ENCODE measurements at regions not wholly inside any gene's neighbourhood (a gene's known extent, or its start where the extent isn't known, plus 50 kb on each side); places are given as distances from the start of the nearest gene placed in this dataset.

DNA sequence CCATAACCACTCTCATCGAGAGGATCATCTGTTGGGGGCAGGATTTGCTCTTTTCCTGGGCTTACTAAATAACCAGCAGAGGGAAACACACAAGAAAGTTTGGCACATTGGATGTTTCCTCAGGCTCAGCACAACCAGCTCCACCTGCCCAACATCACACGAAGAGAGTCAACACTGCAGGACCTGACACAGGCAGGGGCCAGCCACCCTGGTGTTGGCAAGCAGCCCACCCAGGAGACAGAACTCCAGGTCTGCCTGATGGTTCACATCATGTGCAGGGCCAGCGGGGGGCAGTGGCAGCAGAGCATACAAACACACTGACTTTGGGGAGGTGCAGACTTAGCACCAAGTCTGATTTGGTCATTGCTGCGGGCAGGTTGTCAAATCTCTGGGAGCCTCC is 182.3 kb upstream of the GALNT2 start:
- no peaks in the 10 kb centered on the region for H3K9me3 ChIP-seq (ENCODE audit: control insufficient read depth in 2 of 2, insufficient read depth in 1 of 2, low read depth in 1 of 2, low read length in 1 of 2)
- H3K27me3 ChIP-seq (ENCODE audit: control insufficient read depth in 1 of 2, insufficient read depth in 2 of 2, low read length in 2 of 2): no peaks in the 10 kb centered on the region
- H3K4me3 ChIP-seq (ENCODE audit: low read depth in 1 of 2, low read length in 2 of 2): no peak overlapping the region
- H3K36me3 ChIP-seq (ENCODE audit: control insufficient read depth in 2 of 2, insufficient read depth in 2 of 2, low read length in 1 of 2): no peaks in the 10 kb centered on the region
- H3K4me1 ChIP-seq (ENCODE audit: control insufficient read depth in 2 of 2, insufficient read depth in 2 of 2, low read length in 1 of 2): peaks cover 2 to 5% of the 10 kb centered on the region in 2 donors
- no peak overlapping the region for H3K27ac ChIP-seq (ENCODE audit: low read depth in 2 of 2, low read length in 1 of 2)
- 64 to 72% methylated on average over 4 of the region's 4 CpGs for WGBS, 2 donors

GRCh38 chr1:229885568-229886495 is 181.2 kb upstream of the GALNT2 start:
- WGBS, 2 donors: 88 to 89% methylated on average over 12 of the region's 12 CpGs
- no peak overlapping the region for H3K4me3 ChIP-seq (ENCODE audit: low read depth in 1 of 2, low read length in 2 of 2)
- H3K27me3 ChIP-seq (ENCODE audit: control insufficient read depth in 1 of 2, insufficient read depth in 2 of 2, low read length in 2 of 2): no peaks in the 10 kb centered on the region
- no peaks in the 10 kb centered on the region for H3K9me3 ChIP-seq (ENCODE audit: control insufficient read depth in 2 of 2, insufficient read depth in 1 of 2, low read depth in 1 of 2, low read length in 1 of 2)
- no peaks in the 10 kb centered on the region for H3K36me3 ChIP-seq (ENCODE audit: control insufficient read depth in 2 of 2, insufficient read depth in 2 of 2, low read length in 1 of 2)
- H3K4me1 ChIP-seq (ENCODE audit: control insufficient read depth in 2 of 2, insufficient read depth in 2 of 2, low read length in 1 of 2): peaks cover 0 to 5% of the 10 kb centered on the region in 2 donors
- no peak overlapping the region for H3K27ac ChIP-seq (ENCODE audit: low read depth in 2 of 2, low read length in 1 of 2)

DNA sequence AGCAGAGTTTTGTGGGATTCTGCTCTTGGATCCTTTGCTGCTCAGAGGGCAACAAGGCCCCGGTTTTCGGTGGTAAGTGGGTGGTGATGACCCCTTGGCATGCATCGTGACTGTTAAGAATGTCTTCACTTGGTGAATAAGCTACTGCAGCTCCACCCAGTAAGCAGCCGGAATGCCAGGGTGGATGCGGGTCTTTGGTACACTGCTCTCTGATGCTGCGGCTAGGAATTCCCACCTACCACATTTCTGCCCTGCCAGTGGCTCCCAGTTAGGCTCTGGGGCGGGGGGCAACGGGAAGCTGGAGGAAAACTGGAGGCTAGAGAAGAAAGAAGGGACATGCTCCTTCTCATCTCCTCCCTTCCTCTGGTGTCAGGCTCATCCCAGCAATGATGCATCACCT is 180.4 kb upstream of the GALNT2 start:
- H3K9me3 ChIP-seq (ENCODE audit: control insufficient read depth in 2 of 2, insufficient read depth in 1 of 2, low read depth in 1 of 2, low read length in 1 of 2): no peaks in the 10 kb centered on the region
- H3K27ac ChIP-seq (ENCODE audit: low read depth in 2 of 2, low read length in 1 of 2): no peak overlapping the region
- no peaks in the 10 kb centered on the region for H3K27me3 ChIP-seq (ENCODE audit: control insufficient read depth in 1 of 2, insufficient read depth in 2 of 2, low read length in 2 of 2)
- 89% methylated on average over 8 of the region's 8 CpGs for WGBS, 2 donors
- peaks cover 0 to 5% of the 10 kb centered on the region in 2 donors for H3K4me1 ChIP-seq (ENCODE audit: control insufficient read depth in 2 of 2, insufficient read depth in 2 of 2, low read length in 1 of 2)
- no peak overlapping the region for H3K4me3 ChIP-seq (ENCODE audit: low read depth in 1 of 2, low read length in 2 of 2)
- no peaks in the 10 kb centered on the region for H3K36me3 ChIP-seq (ENCODE audit: control insufficient read depth in 2 of 2, insufficient read depth in 2 of 2, low read length in 1 of 2)

DNA sequence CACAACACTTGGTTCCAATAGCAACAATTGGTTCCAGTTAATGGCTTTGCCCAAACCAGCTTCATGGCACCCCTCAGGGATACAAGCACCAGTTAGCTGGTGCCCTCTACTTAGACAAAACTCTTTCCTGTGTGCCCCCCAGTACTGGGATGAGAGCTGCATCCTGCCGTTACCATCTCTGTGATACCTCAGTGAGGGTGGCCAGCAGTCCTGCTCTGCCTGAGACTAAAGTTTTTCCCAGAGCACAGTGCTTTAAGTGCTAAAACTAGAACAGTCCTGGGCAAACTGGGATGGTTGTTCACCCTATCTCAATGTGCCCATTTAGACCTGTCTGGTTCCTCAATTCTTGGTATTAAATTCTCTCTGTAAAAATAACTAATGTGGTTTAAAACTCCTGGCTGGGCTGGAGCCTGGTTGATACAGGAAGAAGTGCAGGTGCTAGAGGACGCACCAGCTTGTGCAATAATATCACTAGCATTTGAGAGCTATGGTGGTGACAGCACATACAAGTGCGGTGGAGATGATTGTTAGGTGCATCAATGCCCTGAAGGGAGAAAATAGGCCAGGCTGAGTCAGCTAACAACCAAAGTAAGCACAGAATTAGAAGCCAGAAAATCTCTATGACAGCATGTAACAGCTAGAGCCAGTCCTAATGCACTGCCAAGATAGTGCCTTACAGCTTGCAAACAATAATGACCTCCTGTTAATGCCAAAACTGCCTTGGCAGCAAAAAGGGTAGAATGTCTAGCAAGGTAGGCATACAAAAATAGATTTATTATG is 179.8 kb upstream of the GALNT2 start:
- Histone ChIP-seq H3K4me3 (ENCODE audit: low read depth in 1 of 2, low read length in 2 of 2) (no peak overlapping the region), H3K27me3 (ENCODE audit: control insufficient read depth in 1 of 2, insufficient read depth in 2 of 2, low read length in 2 of 2) (no peaks in the 10 kb centered on the region), H3K36me3 (ENCODE audit: control insufficient read depth in 2 of 2, insufficient read depth in 2 of 2, low read length in 1 of 2) (no peaks in the 10 kb centered on the region), H3K4me1 (ENCODE audit: control insufficient read depth in 2 of 2, insufficient read depth in 2 of 2, low read length in 1 of 2) (peaks cover 0 to 5% of the 10 kb centered on the region in 2 donors), H3K27ac (ENCODE audit: low read depth in 2 of 2, low read length in 1 of 2) (peak overlapping the region in 1 of 2 donors; percentile 23), H3K9me3 (ENCODE audit: control insufficient read depth in 2 of 2, insufficient read depth in 1 of 2, low read depth in 1 of 2, low read length in 1 of 2) (no peaks in the 10 kb centered on the region)
- 61 to 69% methylated on average over 3 of the region's 3 CpGs for WGBS, 2 donors

DNA sequence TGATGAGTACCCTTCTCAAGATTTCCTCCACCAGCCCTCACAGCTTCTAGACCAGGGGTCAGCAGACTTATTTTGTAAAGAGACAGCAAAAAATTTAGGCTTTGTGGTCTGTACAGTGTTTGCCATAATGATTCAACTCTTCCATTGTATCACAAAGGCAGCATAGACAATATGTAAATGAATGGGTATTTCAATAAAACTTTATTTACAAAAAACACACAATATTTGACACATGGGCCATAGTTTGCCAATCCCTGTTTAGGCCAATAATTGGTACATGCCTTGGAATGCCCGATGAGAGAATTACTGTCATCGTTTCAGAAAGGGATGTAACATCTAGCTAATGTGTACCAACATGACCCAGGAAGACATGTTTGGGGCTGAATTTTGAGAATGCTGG is 178.9 kb upstream of the GALNT2 start:
- WGBS, 2 donors: 70 to 83% methylated on average over 2 of the region's 2 CpGs
- Histone ChIP-seq H3K9me3 (ENCODE audit: control insufficient read depth in 2 of 2, insufficient read depth in 1 of 2, low read depth in 1 of 2, low read length in 1 of 2) (no peaks in the 10 kb centered on the region), H3K36me3 (ENCODE audit: control insufficient read depth in 2 of 2, insufficient read depth in 2 of 2, low read length in 1 of 2) (no peaks in the 10 kb centered on the region)

DNA sequence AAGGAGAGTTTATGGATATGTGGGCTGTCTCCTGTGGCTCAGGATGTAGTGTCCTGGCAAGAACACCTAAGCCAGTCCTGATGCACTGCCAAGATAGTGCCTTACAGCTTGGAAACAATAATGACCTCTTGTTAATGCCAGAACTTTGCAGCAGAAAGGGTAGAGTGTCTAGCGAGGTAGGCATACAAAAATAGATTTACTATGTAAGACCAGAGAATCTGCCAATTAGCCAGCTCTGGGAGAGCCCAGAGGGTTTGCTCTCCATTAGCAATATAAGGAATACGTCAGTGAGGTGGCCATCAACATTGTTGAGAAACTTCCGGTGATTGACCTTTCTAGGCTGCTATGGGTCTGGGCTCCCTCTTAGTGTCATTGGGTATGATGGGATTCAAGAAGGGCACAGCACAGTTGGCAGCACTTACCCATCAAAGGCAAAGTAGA is 178.5 kb upstream of the GALNT2 start:
- 71 to 78% methylated on average over 3 of the region's 3 CpGs for WGBS, 2 donors

More for the DNA sequence above, 178.9 kb upstream of the GALNT2 start:
- no peaks in the 10 kb centered on the region for H3K27me3 ChIP-seq (ENCODE audit: control insufficient read depth in 1 of 2, insufficient read depth in 2 of 2, low read length in 2 of 2)
- no peak overlapping the region for H3K4me3 ChIP-seq (ENCODE audit: low read depth in 1 of 2, low read length in 2 of 2)
- peak overlapping the region in 1 of 2 donors; percentile 16 for H3K27ac ChIP-seq (ENCODE audit: low read depth in 2 of 2, low read length in 1 of 2)
- H3K4me1 ChIP-seq (ENCODE audit: control insufficient read depth in 2 of 2, insufficient read depth in 2 of 2, low read length in 1 of 2): peaks cover 0 to 5% of the 10 kb centered on the region in 2 donors

GRCh38 chr1:229889031-229889517 is 178.0 kb upstream of the GALNT2 start:
- Histone ChIP-seq H3K36me3 (ENCODE audit: control insufficient read depth in 2 of 2, insufficient read depth in 2 of 2, low read length in 1 of 2) (no peaks in the 10 kb centered on the region), H3K4me3 (ENCODE audit: low read depth in 1 of 2, low read length in 2 of 2) (no peak overlapping the region), H3K27me3 (ENCODE audit: control insufficient read depth in 1 of 2, insufficient read depth in 2 of 2, low read length in 2 of 2) (no peaks in the 10 kb centered on the region), H3K4me1 (ENCODE audit: control insufficient read depth in 2 of 2, insufficient read depth in 2 of 2, low read length in 1 of 2) (peaks cover 0 to 5% of the 10 kb centered on the region in 2 donors), H3K27ac (ENCODE audit: low read depth in 2 of 2, low read length in 1 of 2) (no peak overlapping the region), H3K9me3 (ENCODE audit: control insufficient read depth in 2 of 2, insufficient read depth in 1 of 2, low read depth in 1 of 2, low read length in 1 of 2) (no peaks in the 10 kb centered on the region)
- WGBS, 2 donors: 64 to 71% methylated on average over 1 of the region's 1 CpG

More for the DNA sequence above, 178.5 kb upstream of the GALNT2 start:
- H3K27ac ChIP-seq (ENCODE audit: low read depth in 2 of 2, low read length in 1 of 2): no peak overlapping the region
- peaks cover 0 to 5% of the 10 kb centered on the region in 2 donors for H3K4me1 ChIP-seq (ENCODE audit: control insufficient read depth in 2 of 2, insufficient read depth in 2 of 2, low read length in 1 of 2)
- no peaks in the 10 kb centered on the region for H3K27me3 ChIP-seq (ENCODE audit: control insufficient read depth in 1 of 2, insufficient read depth in 2 of 2, low read length in 2 of 2)
- H3K36me3 ChIP-seq (ENCODE audit: control insufficient read depth in 2 of 2, insufficient read depth in 2 of 2, low read length in 1 of 2): no peaks in the 10 kb centered on the region
- H3K9me3 ChIP-seq (ENCODE audit: control insufficient read depth in 2 of 2, insufficient read depth in 1 of 2, low read depth in 1 of 2, low read length in 1 of 2): no peaks in the 10 kb centered on the region
- H3K4me3 ChIP-seq (ENCODE audit: low read depth in 1 of 2, low read length in 2 of 2): no peak overlapping the region

DNA sequence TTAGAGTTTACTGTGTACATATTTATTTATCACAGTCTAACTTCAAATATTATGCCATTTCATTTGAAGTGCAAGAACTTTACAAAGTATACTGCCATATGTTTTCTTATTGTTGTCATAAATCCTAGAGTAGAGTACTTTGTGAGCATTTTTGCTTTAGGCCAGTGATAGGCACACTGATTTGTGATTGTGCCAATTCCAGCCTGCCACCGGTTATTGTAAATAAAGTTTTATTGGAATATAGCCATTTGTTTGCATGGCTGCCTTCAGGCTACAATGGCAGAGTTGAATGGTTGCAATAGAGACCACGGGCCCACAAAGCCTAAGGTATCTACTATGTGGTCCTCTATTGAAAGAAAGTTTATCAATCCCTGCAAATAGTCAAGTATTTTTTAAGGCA is 175.8 kb upstream of the GALNT2 start:
- 69 to 70% methylated on average over 2 of the region's 2 CpGs for WGBS, 2 donors
- H3K4me1 ChIP-seq (ENCODE audit: control insufficient read depth in 2 of 2, insufficient read depth in 2 of 2, low read length in 1 of 2): peaks cover 0 to 3% of the 10 kb centered on the region in 2 donors
- H3K4me3 ChIP-seq (ENCODE audit: low read depth in 1 of 2, low read length in 2 of 2): no peak overlapping the region
- H3K9me3 ChIP-seq (ENCODE audit: control insufficient read depth in 2 of 2, insufficient read depth in 1 of 2, low read depth in 1 of 2, low read length in 1 of 2): no peaks in the 10 kb centered on the region
- no peaks in the 10 kb centered on the region for H3K27me3 ChIP-seq (ENCODE audit: control insufficient read depth in 1 of 2, insufficient read depth in 2 of 2, low read length in 2 of 2)
- no peak overlapping the region for H3K27ac ChIP-seq (ENCODE audit: low read depth in 2 of 2, low read length in 1 of 2)
- no peaks in the 10 kb centered on the region for H3K36me3 ChIP-seq (ENCODE audit: control insufficient read depth in 2 of 2, insufficient read depth in 2 of 2, low read length in 1 of 2)

GRCh38 chr1:229892515-229893117 is 174.4 kb upstream of the GALNT2 start:
- no peak overlapping the region for H3K27ac ChIP-seq (ENCODE audit: low read depth in 2 of 2, low read length in 1 of 2)
- H3K9me3 ChIP-seq (ENCODE audit: control insufficient read depth in 2 of 2, insufficient read depth in 1 of 2, low read depth in 1 of 2, low read length in 1 of 2): peaks cover 0 to 2% of the 10 kb centered on the region in 2 donors
- H3K4me3 ChIP-seq (ENCODE audit: low read depth in 1 of 2, low read length in 2 of 2): no peak overlapping the region
- no peaks in the 10 kb centered on the region for H3K27me3 ChIP-seq (ENCODE audit: control insufficient read depth in 1 of 2, insufficient read depth in 2 of 2, low read length in 2 of 2)
- no peaks in the 10 kb centered on the region for H3K36me3 ChIP-seq (ENCODE audit: control insufficient read depth in 2 of 2, insufficient read depth in 2 of 2, low read length in 1 of 2)
- WGBS, 2 donors: 73 to 81% methylated on average over 1 of the region's 1 CpG
- no peaks in the 10 kb centered on the region for H3K4me1 ChIP-seq (ENCODE audit: control insufficient read depth in 2 of 2, insufficient read depth in 2 of 2, low read length in 1 of 2)

Measured in esophagus (tissue), 2 donors.